K562 (cell line): ENCODE measurements at regions not wholly inside any gene's neighbourhood (a gene's known extent, or its start where the extent isn't known, plus 50 kb on each side); places are given as distances from the start of the nearest gene placed in this dataset.

Source experiments
- ATAC-seq: fragments of 200-7000 bp; cut with Tn5 transposase; 3 replicates; pipeline ENCODE4 v1.9.1; 2020; ENCODE audit warnings: moderate library complexity
- BruUV-seq: library from RNA; stranded (reverse); fragments of 400-500 nt; replicated peaks from 2 replicates; lab custom pipeline; 2021; lab: Mats Ljungman, UMichigan
- CTCF ChIA-PET: fragments of 300-600 bp; formaldehyde crosslinking; extraction: SDS; loops from one replicate; lab custom pipeline; 2021; ENCODE audit warnings: low intra/inter-chr PET ratio; lab: Yijun Ruan, JAX
- POLR2A ChIA-PET: fragments of 300-600, 350-650 bp; sonication (Branson Sonifier 250); formaldehyde crosslinking; extraction: SDS; loops from one replicate; lab custom pipeline; 2021; ENCODE audit warnings: antibody characterized with exemption, inconsistent platforms; lab: Yijun Ruan, JAX
- DNase-seq, 4 experiments: peaks; one replicate each; pipeline versions ENCODE4 v3.0.0 to v3.0.0-alpha.2; 2011 to 2018; ENCODE audit warnings: low spot score in 3 of 4, mixed read lengths in 3 of 4; ENCODE audit errors: extremely low read depth in 1 of 4
- FAIRE-seq: peaks from 2 replicates; lab custom pipeline; 2011; peaks lifted over from hg19 to GRCh38; lab: Jason Lieb, UNC
- H2AFZ ChIP-seq: 2 replicates; pipeline ENCODE4 v1.6.0; 2011; ENCODE audit warnings: low read depth, low read length, control low read depth, inconsistent platforms
- H3K27ac ChIP-seq: fragments of 200-600 bp; 3 replicates; pipeline ENCODE4 v1.8.0; 2011; ENCODE audit warnings: low read depth, mild to moderate bottlenecking, control low read depth, inconsistent platforms, low read length, moderate library complexity, mixed read lengths; ENCODE audit errors: extremely low read depth
- H3K27me3 ChIP-seq, 2 experiments: fragments of 300-600 bp in 1 of 2; 2 replicates in 1 of 2; 3 replicates in 1 of 2; pipeline versions ENCODE4 v1.6.0 to v1.8.0; 2011; ENCODE audit warnings: inconsistent platforms in 2 of 2, low read length in 2 of 2, mild to moderate bottlenecking in 1 of 2, mixed read lengths in 1 of 2, moderate library complexity in 1 of 2; ENCODE audit not compliant: control insufficient read depth in 2 of 2, insufficient read depth in 2 of 2
- H3K36me3 ChIP-seq: fragments of 300-600 bp; 3 replicates; pipeline ENCODE4 v1.8.0; 2011; ENCODE audit warnings: mild to moderate bottlenecking, low read length, inconsistent platforms; ENCODE audit not compliant: control insufficient read depth, insufficient read depth
- H3K4me1 ChIP-seq, 2 experiments: fragments of 200-600 bp in 1 of 2; replicated peaks in 1 of 2; 2 replicates in 1 of 2; 3 replicates in 1 of 2; pipeline versions ENCODE4 v1.5.1 to v1.8.0; 2011; ENCODE audit warnings: inconsistent platforms in 2 of 2, low read length in 2 of 2, mild to moderate bottlenecking in 1 of 2, mixed read lengths in 1 of 2, moderate library complexity in 1 of 2; ENCODE audit not compliant: control insufficient read depth in 2 of 2, insufficient read depth in 2 of 2
- H3K4me2 ChIP-seq: 2 replicates; pipeline ENCODE4 v1.6.1; 2011; ENCODE audit warnings: low read length, control low read depth, inconsistent platforms, mixed read lengths; ENCODE audit not compliant: insufficient read depth
- H3K4me3 ChIP-seq: fragments of 200-600 bp; sonication (generic), shearing (Covaris generic); 2 replicates; pipeline ENCODE4 v1.5.1; 2016; ENCODE audit warnings: control low read depth, inconsistent platforms
- H3K79me2 ChIP-seq: fragments of 200-600 bp; 3 replicates; pipeline ENCODE4 v1.8.0; 2011; ENCODE audit warnings: low read length, inconsistent platforms; ENCODE audit not compliant: control insufficient read depth, insufficient read depth
- H3K9ac ChIP-seq, 2 experiments: 2 replicates each; pipeline versions ENCODE4 v1.6.0 to v1.6.1; 2011; ENCODE audit warnings: low read depth in 2 of 2, low read length in 2 of 2, control low read depth in 1 of 2, inconsistent platforms in 1 of 2, mild to moderate bottlenecking in 1 of 2, mixed read lengths in 1 of 2; ENCODE audit not compliant: insufficient read depth in 1 of 2
- H3K9me1 ChIP-seq: one replicate; pipeline ENCODE4 v1.6.0; 2011; ENCODE audit warnings: inconsistent platforms, mild to moderate bottlenecking, low read length, moderate library complexity; ENCODE audit not compliant: control insufficient read depth, insufficient read depth
- H3K9me3 ChIP-seq: replicated peaks from 2 replicates; pipeline ENCODE4 v1.5.1; 2011; ENCODE audit warnings: low read depth, low read length, inconsistent platforms; ENCODE audit not compliant: control insufficient read depth, insufficient read depth
- H4K20me1 ChIP-seq: replicated peaks from 2 replicates; pipeline ENCODE4 v1.6.1; 2011; ENCODE audit warnings: low read length, inconsistent platforms, mixed read lengths; ENCODE audit not compliant: control insufficient read depth, insufficient read depth
- IFI16 ChIP-seq: fragments of 250-450 bp; sonication (Bioruptor Pico); IDR thresholded peaks from 2 replicates; pipeline ENCODE4 v2.1.2; 2022; ENCODE audit warnings: mild to moderate bottlenecking, inconsistent platforms
- ZFP36 ChIP-seq: fragments of 150-350 bp; IDR thresholded peaks from 2 replicates; pipeline ENCODE4 v1.6.1; 2018; ENCODE audit warnings: low read length, low read depth; ENCODE audit not compliant: partially characterized antibody
- ZMIZ1 ChIP-seq, 2 experiments: fragments of 150-350 bp in 1 of 2; IDR thresholded peaks; 2 replicates each; pipeline ENCODE4 v1.6.1; 2012 to 2016; ENCODE audit warnings: low read depth in 2 of 2, low read length in 2 of 2, mild to moderate bottlenecking in 1 of 2, moderate library complexity in 1 of 2
- WGBS: fragments of 100-300 bp; shearing (Covaris generic); methylation state at CpG from one replicate; pipeline ENCODE4 v1.1.6; 2016; ENCODE audit warnings: low coverage, mixed read lengths; ENCODE audit not compliant: insufficient coverage; ENCODE audit errors: missing lambda C conversion rate; 5-methylcytosine and 5-hydroxymethylcytosine counted together
- in situ Hi-C: fragments of 300-500 bp; cut with MboI; formaldehyde crosslinking; loops from 4 replicates; pipeline ENCODE4 v1.15.0; 2018; ENCODE audit warnings: inconsistent platforms, mixed read lengths
- intact Hi-C: fragments of 100-400 bp; cut with micrococcal nuclease; formaldehyde crosslinking; loops from 2 replicates; pipeline ENCODE4 v1.14.2; 2022

- ATAC-seq (no peak), DNase-seq (no peak), FAIRE-seq (no peak)
- no peak for TF ChIP-seq ZMIZ1 (IDR thresholded peaks at IDR 0.05; ENCODE audit: low read depth in 2 of 2, low read length in 2 of 2)
- Histone ChIP-seq H3K9me1 (no peaks in the 10 kb centered on the region), H3K4me3 (no peak overlapping the region), H4K20me1 (no peaks in the 10 kb centered on the region), H3K79me2 (no peaks in the 10 kb centered on the region), H3K4me1 (no peaks in the 10 kb centered on the region), H3K27ac (no peak overlapping the region), H2AFZ (no peak overlapping the region), H3K9ac (no peak overlapping the region), H3K4me2 (no peak overlapping the region), H3K9me3 (no peaks in the 10 kb centered on the region; the same call in 1 of the 2 replicates), H3K36me3 (no peaks in the 10 kb centered on the region), H3K27me3 (no peaks in the 10 kb centered on the region)
- no TSS peak for BruUV-seq
- ChIA-PET POLR2A (no interaction called here), CTCF (no interaction called here)
- in situ Hi-C loops (no loop called here), intact Hi-C loops (no loop called here)
Measured at GRCh38 chr10:56091872-56092271, 269.2 kb downstream of the ZWINT start.

- Histone ChIP-seq H3K4me3 (no peak overlapping the region), H3K9ac (no peak overlapping the region), H3K4me1 (no peaks in the 10 kb centered on the region), H2AFZ (no peak overlapping the region), H3K27me3 (no peaks in the 10 kb centered on the region), H4K20me1 (no peaks in the 10 kb centered on the region), H3K9me1 (no peaks in the 10 kb centered on the region), H3K4me2 (no peak overlapping the region), H3K9me3 (no peaks in the 10 kb centered on the region; the same call in 1 of the 2 replicates), H3K79me2 (no peaks in the 10 kb centered on the region), H3K27ac (no peak overlapping the region), H3K36me3 (no peaks in the 10 kb centered on the region)
- intact Hi-C loops, result no loop called here
- CTCF ChIA-PET, result no interaction called here
- ATAC-seq (no peak), DNase-seq (no peak), FAIRE-seq (no peak)
- BruUV-seq, result no TSS peak
- in situ Hi-C loops, result no loop called here
- POLR2A ChIA-PET, result no interaction called here
- WGBS, result 0% methylated on average over 3 of the region's 3 CpGs
- TF ChIP-seq IFI16 (CRISPR knock-in tag) (no peak), ZFP36 (peak; percentile 27)
Measured at GRCh38 chr10:56090914-56091540, 270.0 kb downstream of the ZWINT start.
